Heart left ventricle (tissue), 16 donors: ENCODE measurements at regions not wholly inside any gene's neighbourhood (a gene's known extent, or its start where the extent isn't known, plus 50 kb on each side); places are given as distances from the start of the nearest gene placed in this dataset.

Source experiments
- ATAC-seq, 4 donors: fragments of 200-7000 bp; cut with Tn5 transposase; one replicate each; pipeline ENCODE4 v1.9.1; 2020 to 2022; ENCODE audit warnings: moderate library complexity in 4 of 4, mild to moderate bottlenecking in 3 of 4, moderate number of reproducible peaks in 1 of 4
- DNase-seq, 5 donors: peaks; one replicate each; pipeline ENCODE4 v3.0.0-alpha.2; 2020
- H3K27ac ChIP-seq, 12 donors: fragments of 200-600 bp; sonication (generic) in 4 of 12; one replicate each; pipeline versions ENCODE4 v1.5.0 to v1.8.0; 2016 to 2022; ENCODE audit warnings: mild to moderate bottlenecking in 2 of 12
- H3K27me3 ChIP-seq, 9 donors: fragments of 200-600 bp; sonication (generic) in 2 of 9; one replicate each; pipeline versions ENCODE4 v1.5.1 to v1.8.0; 2016 to 2022; ENCODE audit warnings: mild to moderate bottlenecking in 3 of 9
- H3K36me3 ChIP-seq, 9 donors: fragments of 200-600 bp; sonication (generic) in 2 of 9; one replicate each; pipeline versions ENCODE4 v1.5.0 to v1.8.0; 2018 to 2022; ENCODE audit warnings: mild to moderate bottlenecking in 2 of 9
- H3K4me1 ChIP-seq, 12 donors: fragments of 200-600 bp; sonication (generic) in 4 of 12; one replicate each; pipeline versions ENCODE4 v1.5.0 to v1.8.0; 2016 to 2022; ENCODE audit warnings: mild to moderate bottlenecking in 3 of 12
- H3K4me3 ChIP-seq, 12 donors: fragments of 200-600 bp; sonication (generic) in 4 of 12; one replicate each; pipeline versions ENCODE4 v1.5.0 to v1.8.0; 2017 to 2022; ENCODE audit warnings: mild to moderate bottlenecking in 9 of 12, moderate library complexity in 4 of 12
- H3K9me3 ChIP-seq, 12 donors: fragments of 200-600 bp; sonication (generic) in 4 of 12; one replicate each; pipeline versions ENCODE4 v1.5.0 to v1.8.0; 2016 to 2022; ENCODE audit warnings: mild to moderate bottlenecking in 1 of 12
- CTCF ChIP-seq, 12 donors: fragments of 200-600 bp; sonication (generic) in 4 of 12; IDR thresholded peaks; one replicate each; pipeline versions ENCODE4 v1.5.0 to v1.8.0; 2018 to 2022; ENCODE audit warnings: antibody characterized with exemption in 12 of 12, mild to moderate bottlenecking in 5 of 12
- POLR2A ChIP-seq, 2 donors: fragments of 450-650 bp; IDR thresholded peaks; one replicate each; pipeline ENCODE4 v1.6.1; 2017; ENCODE audit warnings: antibody characterized with exemption in 2 of 2, mild to moderate bottlenecking in 2 of 2, moderate library complexity in 2 of 2
- WGBS, 4 donors: extraction: QIAGEN DNeasy Blood & Tissue Kit in 2 of 4; methylation state at CpG; one replicate each; pipeline versions ENCODE4 v1.1.5 to v1.1.7; 2013 to 2018; 5-methylcytosine and 5-hydroxymethylcytosine counted together
- intact Hi-C, 10 donors: fragments of 100-400 bp; cut with DNase I; formaldehyde crosslinking; loops; one replicate each; pipeline versions ENCODE4 v1.11.1 to v1.14.2; 2022
- donor health status: ischemic (EF 13 %, LVEDD 7.1; RV severe dilation, severe dysfunction).
- donor health status: healthy with polysubstance abuse.
- donor health status: DM: no; HTN: yes; CAD: no.
- donor health status: DM: no; HTN: no; CAD: no.
- donor health status: ischemic (EF 25% LVEDD 6.9; RV normal size, moderate dysfunction).
- donor health status: ischemic (EF 25% LVEDD 5.7; RV mildly dilated, moderate dysfunction).
- donor health status: healthy.
- donor health status: DM: yes; HTN: yes; CAD: no.
- donor health status: ischemic (EF 35%, LVEDD 5.7; RV mildly dilated, moderate dysfunction).
- donor health status: nonischemic (EF 11% LVEDD 7.7; RV severe dilation, severe dysfunction).
- donor health status: DM: yes; HTN: yes; CAD: no.
- donor health status: PGD.
- donor health status: ischemic (EF 29% LVEDD 5.4; RV normal size, mild dysfunction).
- donor health status: nonischemic (EF 23%, LVEDD 6.1; RV moderate dilation, normal function).

- Histone ChIP-seq H3K9me3 (no peaks in the 10 kb centered on the region), H3K4me1 (no peaks in the 10 kb centered on the region), H3K36me3 (no peaks in the 10 kb centered on the region), H3K4me3 (no peak overlapping the region), H3K27ac (no peak overlapping the region), H3K27me3 (no peaks in the 10 kb centered on the region)
- ATAC-seq (no peak), DNase-seq (no peak)
- WGBS, 4 donors: 79 to 83% methylated on average over 3 of the region's 3 CpGs; no CpG with 5 or more reads in 2 of the 4 donors
- intact Hi-C loops: no loop called here
- TF ChIP-seq CTCF (IDR thresholded peaks at IDR 0.05): no peak
- TF ChIP-seq POLR2A (IDR thresholded peaks at IDR 0.05): no peak
Measured at GRCh38 chrY:8564421-8564820, 772.8 kb upstream of the TSPY4 start.

DNA sequence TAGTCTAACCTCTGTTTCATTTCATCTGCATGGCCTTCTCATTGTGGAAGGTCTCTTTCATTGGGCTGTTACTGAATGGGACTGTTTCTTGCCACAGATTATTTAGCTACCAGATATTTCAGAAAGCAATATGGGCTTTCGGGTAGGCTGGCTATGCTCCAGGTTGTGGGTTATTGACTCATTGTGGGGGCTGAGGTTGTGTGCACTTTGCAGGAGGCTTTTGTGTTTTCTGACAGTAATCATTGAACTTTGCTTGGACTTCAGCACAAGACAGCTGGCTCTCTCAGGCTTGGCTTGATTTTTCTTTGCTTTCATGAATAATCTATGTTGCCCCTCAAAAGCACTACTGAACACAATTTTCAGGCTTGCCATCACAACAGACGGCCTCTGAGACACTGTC lies 771.1 kb upstream of the TSPY4 start:
- DNase-seq: no peak
- Histone ChIP-seq H3K36me3 (no peaks in the 10 kb centered on the region), H3K27me3 (no peaks in the 10 kb centered on the region), H3K27ac (no peak overlapping the region), H3K4me3 (no peak overlapping the region), H3K9me3 (no peaks in the 10 kb centered on the region), H3K4me1 (no peaks in the 10 kb centered on the region)
- intact Hi-C loops: no loop called here
- 44 to 54% methylated on average over 2 of the region's 2 CpGs; no CpG with 5 or more reads in 2 of the 4 donors for WGBS, 4 donors
- TF ChIP-seq CTCF (IDR thresholded peaks at IDR 0.05) (no peak), POLR2A (IDR thresholded peaks at IDR 0.05) (no peak)
- no peak for ATAC-seq

DNA sequence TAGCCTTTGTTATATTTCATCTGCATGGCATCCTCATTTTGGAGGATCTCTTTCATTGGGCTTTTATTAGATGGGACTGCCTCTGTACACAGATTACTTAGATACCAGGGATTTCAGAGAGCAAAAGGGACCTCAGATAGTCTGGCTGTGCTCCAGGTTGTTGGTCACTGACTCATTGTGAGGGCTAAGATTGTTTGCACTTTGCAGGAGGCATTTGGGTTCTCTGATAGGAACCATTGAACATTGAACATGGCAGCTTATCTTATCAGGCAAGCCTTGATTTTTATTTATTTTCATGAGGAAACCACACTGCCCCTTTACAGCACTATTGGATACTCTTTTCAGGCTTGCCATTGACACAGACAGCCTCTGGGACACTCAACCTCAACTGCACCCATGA lies 766.9 kb upstream of the TSPY4 start:
- DNase-seq: no peak
- TF ChIP-seq POLR2A (IDR thresholded peaks at IDR 0.05) (no peak), CTCF (IDR thresholded peaks at IDR 0.05) (no peak)
- Histone ChIP-seq H3K36me3 (no peaks in the 10 kb centered on the region), H3K27me3 (no peaks in the 10 kb centered on the region), H3K9me3 (no peaks in the 10 kb centered on the region), H3K4me1 (no peaks in the 10 kb centered on the region), H3K27ac (no peak overlapping the region), H3K4me3 (no peak overlapping the region)
- ATAC-seq: no peak
- intact Hi-C loops: no loop called here

DNA sequence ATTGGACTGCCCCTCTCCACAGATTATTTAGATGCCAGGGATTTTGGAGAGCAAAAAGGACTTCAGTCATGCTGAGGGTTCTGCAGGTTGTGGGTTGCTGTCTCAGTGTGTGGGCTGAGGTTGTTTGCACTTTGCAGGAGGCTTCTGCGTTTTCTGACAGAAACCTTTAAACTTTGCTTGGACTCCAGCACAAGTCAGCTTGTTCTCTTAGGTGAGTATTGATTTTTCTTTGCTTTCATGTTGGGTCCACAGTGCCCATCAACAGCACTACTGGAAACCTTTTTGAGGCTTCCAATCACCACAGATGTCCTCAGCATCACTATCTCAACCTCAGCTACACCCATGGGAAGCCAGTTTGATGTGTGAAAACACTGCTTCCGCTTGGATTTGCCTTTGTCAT lies 764.3 kb upstream of the TSPY4 start:
- H3K27me3 ChIP-seq: no peaks in the 10 kb centered on the region
- no peak for DNase-seq
- H3K9me3 ChIP-seq: no peaks in the 10 kb centered on the region
- H3K36me3 ChIP-seq: no peaks in the 10 kb centered on the region
- H3K27ac ChIP-seq: no peak overlapping the region
- no peak overlapping the region for H3K4me3 ChIP-seq
- no peak for ATAC-seq
- no peak for TF ChIP-seq POLR2A (IDR thresholded peaks at IDR 0.05)
- no peak for TF ChIP-seq CTCF (IDR thresholded peaks at IDR 0.05)
- intact Hi-C loops: no loop called here
- 29 to 50% methylated on average over 2 of the region's 2 CpGs; no CpG with 5 or more reads in 2 of the 4 donors for WGBS, 4 donors
- H3K4me1 ChIP-seq: no peaks in the 10 kb centered on the region
